Glutamatergic neuron (in vitro differentiated cells): ENCODE measurements at regions not wholly inside any gene's neighbourhood (a gene's known extent, or its start where the extent isn't known, plus 50 kb on each side); places are given as distances from the start of the nearest gene placed in this dataset.

Source experiments
- DNase-seq: peaks from one replicate; pipeline ENCODE4 v3.0.0; 2022
- H3K27ac Mint-ChIP-seq: one replicate; pipeline ENCODE4 v1.8.0; 2020; ENCODE audit warnings: mild to moderate bottlenecking, mixed read lengths, inconsistent platforms; ENCODE audit not compliant: unreplicated experiment
- H3K27me3 Mint-ChIP-seq: one replicate; pipeline ENCODE4 v1.8.0; 2020; ENCODE audit warnings: mild to moderate bottlenecking, moderate library complexity, mixed read lengths, inconsistent platforms; ENCODE audit not compliant: unreplicated experiment
- H3K36me3 Mint-ChIP-seq: one replicate; pipeline ENCODE4 v1.8.0; 2020; ENCODE audit warnings: mild to moderate bottlenecking, mixed read lengths, inconsistent platforms; ENCODE audit not compliant: unreplicated experiment
- H3K4me1 Mint-ChIP-seq: one replicate; pipeline ENCODE4 v1.8.0; 2020; ENCODE audit warnings: mild to moderate bottlenecking, low read depth, mixed read lengths, inconsistent platforms; ENCODE audit not compliant: unreplicated experiment
- H3K4me3 Mint-ChIP-seq: one replicate; pipeline ENCODE4 v1.8.0; 2020; ENCODE audit warnings: mild to moderate bottlenecking, mixed read lengths, inconsistent platforms; ENCODE audit not compliant: unreplicated experiment
- H3K9me3 Mint-ChIP-seq: one replicate; pipeline ENCODE4 v1.8.0; 2020; ENCODE audit warnings: mild to moderate bottlenecking, moderate library complexity, mixed read lengths, inconsistent platforms; ENCODE audit not compliant: unreplicated experiment
- CTCF ChIP-seq: fragments of 200-600 bp; sonication (generic); IDR thresholded peaks from one replicate; pipeline ENCODE4 v1.5.0; 2021; ENCODE audit not compliant: partially characterized antibody, unreplicated experiment

GRCh38 chr18:39685303-39685902, 2119.8 kb upstream of the CELF4 start:
- no peaks in the 10 kb centered on the region for H3K27me3 Mint-ChIP-seq
- no peak for DNase-seq
- H3K36me3 Mint-ChIP-seq, result no peaks in the 10 kb centered on the region
- TF ChIP-seq CTCF, result no peak
- H3K4me1 Mint-ChIP-seq, result peaks cover 8% of the 10 kb centered on the region
- no peak overlapping the region for H3K27ac Mint-ChIP-seq
- H3K4me3 Mint-ChIP-seq, result no peak overlapping the region
- peaks cover 3% of the 10 kb centered on the region for H3K9me3 Mint-ChIP-seq

GRCh38 chr18:39681061-39681460, 2115.5 kb upstream of the CELF4 start:
- Mint-ChIP-seq H3K9me3 (peaks cover 3% of the 10 kb centered on the region), H3K4me1 (peaks cover 8% of the 10 kb centered on the region), H3K27me3 (no peaks in the 10 kb centered on the region), H3K27ac (no peak overlapping the region), H3K36me3 (no peaks in the 10 kb centered on the region), H3K4me3 (no peak overlapping the region)
- no peak for DNase-seq
- no peak for TF ChIP-seq CTCF

GRCh38 chr18:39675906-39676305, 2110.3 kb upstream of the CELF4 start:
- no peak overlapping the region for H3K4me3 Mint-ChIP-seq
- H3K27me3 Mint-ChIP-seq, result no peaks in the 10 kb centered on the region
- H3K4me1 Mint-ChIP-seq, result peaks cover under 1% of the 10 kb centered on the region
- H3K36me3 Mint-ChIP-seq, result no peaks in the 10 kb centered on the region
- no peak for TF ChIP-seq CTCF
- H3K9me3 Mint-ChIP-seq, result peaks cover 1% of the 10 kb centered on the region
- DNase-seq, result no peak
- no peak overlapping the region for H3K27ac Mint-ChIP-seq

GRCh38 chr18:39675368-39675767, 2109.8 kb upstream of the CELF4 start:
- H3K4me1 Mint-ChIP-seq, result no peaks in the 10 kb centered on the region
- no peaks in the 10 kb centered on the region for H3K36me3 Mint-ChIP-seq
- H3K4me3 Mint-ChIP-seq, result no peak overlapping the region
- peaks cover 1% of the 10 kb centered on the region for H3K9me3 Mint-ChIP-seq
- H3K27me3 Mint-ChIP-seq, result no peaks in the 10 kb centered on the region
- DNase-seq, result no peak
- TF ChIP-seq CTCF, result no peak
- no peak overlapping the region for H3K27ac Mint-ChIP-seq

- DNase-seq, result no peak
- Mint-ChIP-seq H3K27me3 (no peaks in the 10 kb centered on the region), H3K36me3 (no peaks in the 10 kb centered on the region), H3K27ac (no peak overlapping the region), H3K4me1 (no peaks in the 10 kb centered on the region), H3K4me3 (no peak overlapping the region), H3K9me3 (peaks cover 1% of the 10 kb centered on the region)
- TF ChIP-seq CTCF, result no peak
These were observed 2106.6 kb upstream of the CELF4 start for GRCh38 chr18:39672171-39672570.
